Activated naive CD8-positive, alpha-beta T cell treated with anti-CD3 and anti-CD28 coated beads for 36 hours (primary cell): ENCODE measurements at regions not wholly inside any gene's neighbourhood (a gene's known extent, or its start where the extent isn't known, plus 50 kb on each side); places are given as distances from the start of the nearest gene placed in this dataset.

Experiments
- DNase-seq: peaks from one replicate; pipeline ENCODE4 v3.0.0; 2021
- H3K27ac Mint-ChIP-seq: one replicate; pipeline ENCODE4 v1.8.0; 2022; ENCODE audit warnings: mild to moderate bottlenecking, moderate library complexity, mixed read lengths
- H3K27me3 Mint-ChIP-seq: one replicate; pipeline ENCODE4 v1.8.0; 2022; ENCODE audit warnings: mild to moderate bottlenecking, mixed read lengths
- H3K36me3 Mint-ChIP-seq: one replicate; pipeline ENCODE4 v1.8.0; 2021; ENCODE audit warnings: mild to moderate bottlenecking, mixed read lengths
- H3K4me1 Mint-ChIP-seq: one replicate; pipeline ENCODE4 v1.8.0; 2021; ENCODE audit warnings: mixed read lengths
- H3K4me3 Mint-ChIP-seq: one replicate; pipeline ENCODE4 v1.8.0; 2022; ENCODE audit warnings: mild to moderate bottlenecking, moderate library complexity, mixed read lengths
- H3K9me3 Mint-ChIP-seq: one replicate; pipeline ENCODE4 v1.8.0; 2022; ENCODE audit warnings: mixed read lengths

- Mint-ChIP-seq H3K9me3 (no peaks in the 10 kb centered on the region), H3K4me3 (no peak overlapping the region), H3K27ac (no peak overlapping the region), H3K36me3 (no peaks in the 10 kb centered on the region), H3K27me3 (no peaks in the 10 kb centered on the region), H3K4me1 (no peaks in the 10 kb centered on the region)
- DNase-seq, result no peak
These were observed 322.5 kb upstream of the CPXCR1 start for GRCh38 chrX:88424541-88424940.

- H3K4me1 Mint-ChIP-seq, result no peaks in the 10 kb centered on the region
- H3K27ac Mint-ChIP-seq, result no peak overlapping the region
- H3K4me3 Mint-ChIP-seq, result no peak overlapping the region
- no peak for DNase-seq
- no peaks in the 10 kb centered on the region for H3K9me3 Mint-ChIP-seq
- no peaks in the 10 kb centered on the region for H3K36me3 Mint-ChIP-seq
- no peaks in the 10 kb centered on the region for H3K27me3 Mint-ChIP-seq
These were observed 321.3 kb upstream of the CPXCR1 start for GRCh38 chrX:88425739-88426138.

GRCh38 chrX:88437563-88437962 is 309.5 kb upstream of the CPXCR1 start:
- DNase-seq, result no peak
- Mint-ChIP-seq H3K27ac (no peak overlapping the region), H3K4me3 (no peak overlapping the region), H3K27me3 (no peaks in the 10 kb centered on the region), H3K9me3 (peaks cover 2% of the 10 kb centered on the region), H3K4me1 (no peaks in the 10 kb centered on the region), H3K36me3 (no peaks in the 10 kb centered on the region)

DNA sequence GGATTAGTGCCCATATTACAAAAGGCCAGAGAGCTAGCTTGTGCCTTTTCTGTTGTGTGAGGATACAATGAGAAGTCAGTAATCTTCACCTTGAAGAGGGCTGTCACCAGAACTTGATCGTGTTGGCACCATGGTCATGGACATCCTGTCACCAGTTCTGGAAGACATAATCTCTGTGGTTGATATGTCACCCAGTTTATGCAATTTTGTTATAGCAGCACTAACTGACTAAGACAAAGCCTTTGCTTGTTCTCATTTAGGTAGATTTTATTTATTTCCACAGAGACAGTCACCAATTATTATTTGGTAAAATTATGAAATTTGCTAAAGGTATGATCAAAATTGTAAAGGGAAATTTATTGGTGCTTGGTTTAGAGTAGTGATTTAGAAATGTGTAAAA is 308.8 kb upstream of the CPXCR1 start:
- no peak overlapping the region for H3K4me3 Mint-ChIP-seq
- no peaks in the 10 kb centered on the region for H3K4me1 Mint-ChIP-seq
- H3K27ac Mint-ChIP-seq, result no peak overlapping the region
- peaks cover 2% of the 10 kb centered on the region for H3K9me3 Mint-ChIP-seq
- no peaks in the 10 kb centered on the region for H3K27me3 Mint-ChIP-seq
- DNase-seq, result no peak
- H3K36me3 Mint-ChIP-seq, result no peaks in the 10 kb centered on the region

- H3K4me3 Mint-ChIP-seq, result no peak overlapping the region
- H3K9me3 Mint-ChIP-seq, result peaks cover 2% of the 10 kb centered on the region
- DNase-seq, result no peak
- H3K36me3 Mint-ChIP-seq, result no peaks in the 10 kb centered on the region
- H3K27ac Mint-ChIP-seq, result no peak overlapping the region
- H3K4me1 Mint-ChIP-seq, result no peaks in the 10 kb centered on the region
- no peaks in the 10 kb centered on the region for H3K27me3 Mint-ChIP-seq
These were observed 307.1 kb upstream of the CPXCR1 start for GRCh38 chrX:88439935-88440334.
